ENCODE measurements at regions not wholly inside any gene's neighbourhood (a gene's known extent, or its start where the extent isn't known, plus 50 kb on each side); places are given as distances from the start of the nearest gene placed in this dataset.

GRCh38 chr5:164577742-164578141 is 1072.3 kb downstream of the MAT2B start:
- in situ Hi-C loops (cut with MboI; ENCODE audit: low pct_ligation_motif_present in 1 of 4, low pct_unique_long_range_greater_than_20kb in 1 of 4, low sequenced_read_pairs in 3 of 4) (no loop called here), intact Hi-C loops (cut with DNase I; ENCODE audit: low total_unique reads) (no loop called here)
- WGBS, 2 donors (ENCODE audit: low coverage in 1 of 2) = 31 to 40% methylated on average over 2 of the region's 2 CpGs

GRCh38 chr5:164578401-164578800 is 1073.0 kb downstream of the MAT2B start:
- Histone ChIP-seq H3K9me3 (no peaks in the 10 kb centered on the region), H3K27me3 (no peaks in the 10 kb centered on the region), H3K36me3 (no peaks in the 10 kb centered on the region), H3K27ac (no peak overlapping the region), H3K4me3 (no peak overlapping the region), H3K4me1 (no peaks in the 10 kb centered on the region)
- no peak for TF ChIP-seq POLR2A (IDR thresholded peaks at IDR 0.05)
- TF ChIP-seq CTCF (IDR thresholded peaks at IDR 0.05) = no peak
- TF ChIP-seq POLR2AphosphoS5 (IDR thresholded peaks at IDR 0.05) = no peak
- no peak for TF ChIP-seq EP300 (IDR thresholded peaks at IDR 0.05; ENCODE audit: low read depth)
- in situ Hi-C loops (cut with MboI; ENCODE audit: low pct_ligation_motif_present in 1 of 4, low pct_unique_long_range_greater_than_20kb in 1 of 4, low sequenced_read_pairs in 3 of 4) = no loop called here
- no peak for DNase-seq
- intact Hi-C loops (cut with DNase I; ENCODE audit: low total_unique reads) = no loop called here
- 77 to 84% methylated on average over 2 to 5 of the region's 5 CpGs for WGBS, 2 donors (ENCODE audit: low coverage in 1 of 2)

More at GRCh38 chr5:164577742-164578141, 1072.3 kb downstream of the MAT2B start:
- no peaks in the 10 kb centered on the region for H3K36me3 ChIP-seq
- DNase-seq = no peak
- H3K27me3 ChIP-seq = no peaks in the 10 kb centered on the region
- no peak overlapping the region for H3K27ac ChIP-seq
- TF ChIP-seq EP300 (IDR thresholded peaks at IDR 0.05; ENCODE audit: low read depth) (no peak), POLR2A (IDR thresholded peaks at IDR 0.05) (no peak), CTCF (IDR thresholded peaks at IDR 0.05) (no peak), POLR2AphosphoS5 (IDR thresholded peaks at IDR 0.05) (no peak)
- no peaks in the 10 kb centered on the region for H3K9me3 ChIP-seq
- H3K4me1 ChIP-seq = no peaks in the 10 kb centered on the region
- no peak overlapping the region for H3K4me3 ChIP-seq

- 66 to 80% methylated on average over 2 of the region's 2 CpGs for WGBS, 2 donors (ENCODE audit: low coverage in 1 of 2)
- intact Hi-C loops (cut with DNase I; ENCODE audit: low total_unique reads) = no loop called here
- H3K36me3 ChIP-seq = no peaks in the 10 kb centered on the region
- no peaks in the 10 kb centered on the region for H3K27me3 ChIP-seq
- H3K9me3 ChIP-seq = no peaks in the 10 kb centered on the region
- no peaks in the 10 kb centered on the region for H3K4me1 ChIP-seq
- no peak overlapping the region for H3K27ac ChIP-seq
- in situ Hi-C loops (cut with MboI; ENCODE audit: low pct_ligation_motif_present in 1 of 4, low pct_unique_long_range_greater_than_20kb in 1 of 4, low sequenced_read_pairs in 3 of 4) = no loop called here
- no peak for DNase-seq
- no peak overlapping the region for H3K4me3 ChIP-seq
- TF ChIP-seq POLR2A (IDR thresholded peaks at IDR 0.05) (no peak), CTCF (IDR thresholded peaks at IDR 0.05) (no peak), EP300 (IDR thresholded peaks at IDR 0.05; ENCODE audit: low read depth) (no peak), POLR2AphosphoS5 (IDR thresholded peaks at IDR 0.05) (no peak)
Observed at GRCh38 chr5:164578911-164579310, 1073.5 kb downstream of the MAT2B start.

GRCh38 chr5:164580155-164580554 is 1074.7 kb downstream of the MAT2B start:
- no peaks in the 10 kb centered on the region for H3K9me3 ChIP-seq
- H3K27ac ChIP-seq = no peak overlapping the region
- H3K4me1 ChIP-seq = no peaks in the 10 kb centered on the region
- DNase-seq = no peak
- intact Hi-C loops (cut with DNase I; ENCODE audit: low total_unique reads) (no loop called here), in situ Hi-C loops (cut with MboI; ENCODE audit: low pct_ligation_motif_present in 1 of 4, low pct_unique_long_range_greater_than_20kb in 1 of 4, low sequenced_read_pairs in 3 of 4) (no loop called here)
- no peak overlapping the region for H3K4me3 ChIP-seq
- no peaks in the 10 kb centered on the region for H3K27me3 ChIP-seq
- 33 to 41% methylated on average over 2 of the region's 2 CpGs for WGBS, 2 donors (ENCODE audit: low coverage in 1 of 2)
- TF ChIP-seq POLR2A (IDR thresholded peaks at IDR 0.05) (no peak), POLR2AphosphoS5 (IDR thresholded peaks at IDR 0.05) (no peak), CTCF (IDR thresholded peaks at IDR 0.05) (no peak), EP300 (IDR thresholded peaks at IDR 0.05; ENCODE audit: low read depth) (no peak)
- H3K36me3 ChIP-seq = no peaks in the 10 kb centered on the region

Data from transverse colon (tissue), 4 donors.